ENCODE measurements at regions not wholly inside any gene's neighbourhood (a gene's known extent, or its start where the extent isn't known, plus 50 kb on each side); places are given as distances from the start of the nearest gene placed in this dataset.

DNA sequence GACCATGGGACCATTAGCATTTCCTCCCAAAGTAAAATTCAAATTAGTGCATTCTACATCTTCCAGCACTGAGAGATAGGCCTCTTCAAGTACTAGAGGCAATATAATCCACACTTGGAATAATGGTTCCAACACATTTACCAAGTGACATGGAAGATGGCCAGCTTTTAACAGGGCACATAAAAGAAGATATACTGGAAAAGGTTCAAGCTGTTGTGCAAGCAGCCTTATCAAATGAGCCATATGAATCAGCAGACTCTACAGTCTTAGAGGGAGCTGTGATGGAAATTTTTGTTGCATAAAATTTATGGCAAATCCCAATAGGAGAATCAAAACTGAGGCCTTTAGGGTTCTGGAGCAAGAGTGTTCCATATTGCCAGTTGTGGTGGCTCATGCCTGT lies 526.6 kb upstream of the IRAK1BP1 start:
- TF ChIP-seq, protein P1, sequence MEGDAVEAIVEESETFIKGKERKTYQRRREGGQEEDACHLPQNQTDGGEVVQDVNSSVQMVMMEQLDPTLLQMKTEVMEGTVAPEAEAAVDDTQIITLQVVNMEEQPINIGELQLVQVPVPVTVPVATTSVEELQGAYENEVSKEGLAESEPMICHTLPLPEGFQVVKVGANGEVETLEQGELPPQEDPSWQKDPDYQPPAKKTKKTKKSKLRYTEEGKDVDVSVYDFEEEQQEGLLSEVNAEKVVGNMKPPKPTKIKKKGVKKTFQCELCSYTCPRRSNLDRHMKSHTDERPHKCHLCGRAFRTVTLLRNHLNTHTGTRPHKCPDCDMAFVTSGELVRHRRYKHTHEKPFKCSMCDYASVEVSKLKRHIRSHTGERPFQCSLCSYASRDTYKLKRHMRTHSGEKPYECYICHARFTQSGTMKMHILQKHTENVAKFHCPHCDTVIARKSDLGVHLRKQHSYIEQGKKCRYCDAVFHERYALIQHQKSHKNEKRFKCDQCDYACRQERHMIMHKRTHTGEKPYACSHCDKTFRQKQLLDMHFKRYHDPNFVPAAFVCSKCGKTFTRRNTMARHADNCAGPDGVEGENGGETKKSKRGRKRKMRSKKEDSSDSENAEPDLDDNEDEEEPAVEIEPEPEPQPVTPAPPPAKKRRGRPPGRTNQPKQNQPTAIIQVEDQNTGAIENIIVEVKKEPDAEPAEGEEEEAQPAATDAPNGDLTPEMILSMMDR (IDR thresholded peaks at IDR 0.05 in 2 of 3, conservative IDR thresholded peaks at IDR 0.05 in 1 of 3; ENCODE audit: insufficient read depth in 2 of 3, low read depth in 1 of 3, low read length in 3 of 3): no peak
- TF ChIP-seq RAD21 (CRISPR knock-in tag; conservative IDR thresholded peaks at IDR 0.05 in 1 of 2, IDR thresholded peaks at IDR 0.05 in 1 of 2): no peak
- no peak for TF ChIP-seq L3MBTL2 (IDR thresholded peaks at IDR 0.05)
- no peak for TF ChIP-seq KAT8 (IDR thresholded peaks at IDR 0.05; ENCODE audit: low read depth)
- TF ChIP-seq SRSF3 (IDR thresholded peaks at IDR 0.05; ENCODE audit: insufficient read depth, low read length): no peak
- no peak for TF ChIP-seq CREB1 (IDR thresholded peaks at IDR 0.05)
- no peak for TF ChIP-seq CREB1 (CRISPR knock-in tag; IDR thresholded peaks at IDR 0.05)
- TF ChIP-seq MAFK (IDR thresholded peaks at IDR 0.05; ENCODE audit: low read length): no peak
- TF ChIP-seq TOE1 (IDR thresholded peaks at IDR 0.05; ENCODE audit: borderline replicate concordance): no peak
- TF ChIP-seq TOE1 (CRISPR knock-in tag; IDR thresholded peaks at IDR 0.05; ENCODE audit: borderline replicate concordance, low read depth): no peak
- no peak for TF ChIP-seq ETV6 (IDR thresholded peaks at IDR 0.05; ENCODE audit: borderline replicate concordance in 1 of 2, low read depth in 2 of 2, low read length in 1 of 2)
- TF ChIP-seq ETV6 (CRISPR knock-in tag; IDR thresholded peaks at IDR 0.05; ENCODE audit: borderline replicate concordance): no peak
- no peak for TF ChIP-seq TSC22D4 (tag; IDR thresholded peaks at IDR 0.05)
- no peak for TF ChIP-seq ATF1 (CRISPR knock-in tag; IDR thresholded peaks at IDR 0.05)
- no peak for TF ChIP-seq ATF1 (tag; IDR thresholded peaks at IDR 0.05)
- no peak for TF ChIP-seq JUND (IDR thresholded peaks at IDR 0.05; ENCODE audit: borderline replicate concordance, low read depth, low read length)
- no peak for TF ChIP-seq JUND (tag; IDR thresholded peaks at IDR 0.05; ENCODE audit: borderline replicate concordance, low read depth, low read length)
- no peak for TF ChIP-seq MEF2D (tag; conservative IDR thresholded peaks at IDR 0.05; ENCODE audit: low read depth)

All from K562 (cell line).